GM23338 (cell line): ENCODE measurements at regions not wholly inside any gene's neighbourhood (a gene's known extent, or its start where the extent isn't known, plus 50 kb on each side); places are given as distances from the start of the nearest gene placed in this dataset.
A peak's percentile ranks its signal among the peaks of the same experiment; 100 is the strongest.

Source experiments
- ATAC-seq: fragments of 200-7000 bp; cut with Tn5 transposase; 3 replicates; pipeline ENCODE4 v1.9.1; 2020
- DNase-seq: peaks from one replicate; pipeline ENCODE4 v3.0.0-alpha.2; 2015; ENCODE audit warnings: low spot score
- H2AFZ ChIP-seq: fragments of 200-600 bp; sonication (generic); 2 replicates; pipeline ENCODE4 v1.8.0; 2016; ENCODE audit warnings: antibody characterized with exemption, mild to moderate bottlenecking, moderate library complexity
- H3F3A ChIP-seq: fragments of 200-600 bp; sonication (generic); replicated peaks from 2 replicates; pipeline ENCODE4 v1.8.0; 2017; ENCODE audit warnings: antibody characterized with exemption, mixed run types, low read depth
- H3K27ac ChIP-seq: fragments of 200-600 bp; sonication (generic); 2 replicates; pipeline ENCODE4 v1.6.1; 2016; ENCODE audit warnings: low read depth
- H3K27me3 ChIP-seq: fragments of 200-600 bp; sonication (generic); 2 replicates; pipeline ENCODE4 v1.8.0; 2016; ENCODE audit warnings: mild to moderate bottlenecking, mixed run types, moderate library complexity; ENCODE audit not compliant: insufficient read depth
- H3K36me3 ChIP-seq: fragments of 200-600 bp; sonication (generic); 2 replicates; pipeline ENCODE4 v1.8.0; 2016; ENCODE audit warnings: mild to moderate bottlenecking; ENCODE audit not compliant: insufficient read depth
- H3K4me1 ChIP-seq: fragments of 200-600 bp; sonication (generic); 2 replicates; pipeline ENCODE4 v1.8.0; 2016; ENCODE audit warnings: mild to moderate bottlenecking, moderate library complexity; ENCODE audit not compliant: insufficient read depth
- H3K4me2 ChIP-seq: fragments of 200-600 bp; sonication (generic); 2 replicates; pipeline ENCODE4 v1.7.1; 2017; ENCODE audit warnings: mixed run types
- H3K4me3 ChIP-seq: fragments of 200-600 bp; sonication (generic); 2 replicates; pipeline ENCODE4 v1.6.1; 2016; ENCODE audit warnings: mixed run types
- H3K79me2 ChIP-seq: fragments of 200-600 bp; sonication (generic); replicated peaks from 2 replicates; pipeline ENCODE4 v1.8.0; 2017; ENCODE audit warnings: mild to moderate bottlenecking; ENCODE audit not compliant: insufficient read depth
- H3K9me2 ChIP-seq: fragments of 200-600 bp; sonication (generic); 2 replicates; pipeline ENCODE4 v1.8.0; 2017; ENCODE audit not compliant: insufficient read depth
- H4K20me1 ChIP-seq: fragments of 200-600 bp; sonication (generic); replicated peaks from 2 replicates; pipeline ENCODE4 v1.8.0; 2017; ENCODE audit warnings: mild to moderate bottlenecking; ENCODE audit not compliant: insufficient read depth
- H3K27ac Mint-ChIP-seq: 2 replicates; pipeline ENCODE4 v1.8.0; 2020; ENCODE audit warnings: inconsistent platforms, mild to moderate bottlenecking, moderate library complexity, mixed read lengths
- H3K27me3 Mint-ChIP-seq: 3 replicates; pipeline ENCODE4 v1.8.0; 2022; ENCODE audit warnings: low read depth, mild to moderate bottlenecking, moderate library complexity, mixed read lengths, inconsistent platforms; ENCODE audit not compliant: insufficient read depth, poor library complexity
- H3K36me3 Mint-ChIP-seq: 3 replicates; pipeline ENCODE4 v1.8.0; 2021; ENCODE audit warnings: low read depth, mild to moderate bottlenecking, inconsistent platforms, moderate library complexity, mixed read lengths
- H3K4me1 Mint-ChIP-seq: 3 replicates; pipeline ENCODE4 v1.8.0; 2020; ENCODE audit warnings: mild to moderate bottlenecking, inconsistent platforms, mixed read lengths
- H3K4me3 Mint-ChIP-seq: 3 replicates; pipeline ENCODE4 v1.8.0; 2021; ENCODE audit warnings: moderate library complexity, mild to moderate bottlenecking, inconsistent platforms, mixed read lengths
- H3K9me3 Mint-ChIP-seq: 3 replicates; pipeline ENCODE4 v1.8.0; 2020; ENCODE audit warnings: moderate library complexity, mild to moderate bottlenecking, inconsistent platforms, mixed read lengths
- CREB1 ChIP-seq: fragments of 250-450 bp; sonication (Bioruptor Pico); IDR thresholded peaks from 2 replicates; pipeline ENCODE4 v1.5.0; 2020; ENCODE audit warnings: low read depth, mild to moderate bottlenecking, moderate library complexity
- EZH2 ChIP-seq: fragments of 200-600 bp; sonication (generic); IDR thresholded peaks from one replicate; pipeline ENCODE4 v1.8.0; 2017; ENCODE audit warnings: antibody characterized with exemption, mild to moderate bottlenecking, low read depth; ENCODE audit not compliant: unreplicated experiment
- EZH2phosphoT487 ChIP-seq: fragments of 200-600 bp; sonication (generic); IDR thresholded peaks from one replicate; pipeline ENCODE4 v1.8.1; 2018; ENCODE audit warnings: antibody characterized with exemption; ENCODE audit not compliant: unreplicated experiment
- JUNB ChIP-seq: IDR thresholded peaks from one replicate; pipeline ENCODE4 v1.6.1; 2016; ENCODE audit warnings: antibody characterized with exemption; ENCODE audit not compliant: unreplicated experiment
- NANOG ChIP-seq: IDR thresholded peaks from 2 replicates; pipeline ENCODE4 v1.6.1; 2016; ENCODE audit warnings: antibody characterized with exemption, borderline replicate concordance
- POLR2AphosphoS5 ChIP-seq: IDR thresholded peaks from 2 replicates; pipeline ENCODE4 v1.6.1; 2016; ENCODE audit warnings: antibody characterized with exemption, low read depth
- REST ChIP-seq: IDR thresholded peaks from one replicate; pipeline ENCODE4 v1.6.1; 2018; ENCODE audit warnings: antibody characterized with exemption; ENCODE audit not compliant: unreplicated experiment
- STAT1 ChIP-seq: IDR thresholded peaks from one replicate; pipeline ENCODE4 v1.6.1; 2016; ENCODE audit warnings: antibody characterized with exemption; ENCODE audit not compliant: unreplicated experiment
- ZNF114 ChIP-seq: fragments of 250-450 bp; sonication (Bioruptor Pico); IDR thresholded peaks from 2 replicates; pipeline ENCODE4 v1.5.0; 2020; ENCODE audit warnings: mild to moderate bottlenecking, moderate library complexity
- ZNF331 ChIP-seq: fragments of 250-450 bp; sonication (Bioruptor Pico); IDR thresholded peaks from 2 replicates; pipeline ENCODE4 v1.5.0; 2020; ENCODE audit warnings: low read depth, mild to moderate bottlenecking, moderate library complexity
- TF ChIP-seq, protein P1 (sequence below): fragments of 250-450 bp; sonication (Bioruptor Pico); IDR thresholded peaks from 2 replicates; pipeline ENCODE4 v1.5.0; 2020; ENCODE audit warnings: mild to moderate bottlenecking, moderate library complexity
- TF ChIP-seq, protein P2 (sequence below), 2 experiments: fragments of 200-600 bp in 1 of 2; sonication (generic) in 1 of 2; conservative IDR thresholded peaks; 2 replicates each; pipeline versions ENCODE4 v1.5.1 to v1.6.1; 2016 to 2017; ENCODE audit warnings: antibody characterized with exemption in 2 of 2, low read depth in 2 of 2, mild to moderate bottlenecking in 2 of 2, moderate library complexity in 1 of 2
- TF ChIP-seq, protein P3 (sequence below): IDR thresholded peaks from 2 replicates; pipeline ENCODE4 v1.6.1; 2016; ENCODE audit warnings: antibody characterized with exemption

DNA sequence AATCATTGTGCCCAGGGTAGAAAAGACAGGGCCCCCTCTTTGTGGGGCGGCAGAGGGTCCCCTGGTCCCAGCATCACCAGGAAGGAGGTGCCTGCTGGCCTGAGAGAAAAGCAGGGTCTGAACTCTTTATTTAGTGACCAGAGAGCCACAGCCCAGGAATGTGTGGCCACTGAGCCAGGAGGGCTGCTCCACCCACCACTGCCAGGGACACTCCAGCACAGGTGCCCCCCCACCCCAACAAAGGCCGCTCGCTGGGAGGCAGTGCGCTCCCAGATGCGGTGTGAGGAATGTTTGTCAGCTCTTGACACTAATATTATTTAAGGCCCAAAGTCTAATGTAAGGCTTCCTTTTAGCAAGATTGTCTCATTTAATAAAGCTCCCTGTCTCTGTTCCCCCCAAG, 59.6 kb upstream of the ZMIZ1 start:
- no peaks in the 10 kb centered on the region for H3K9me2 ChIP-seq
- Mint-ChIP-seq H3K36me3 (no peaks in the 10 kb centered on the region), H3K27ac (no peak overlapping the region), H3K4me3 (no peak overlapping the region), H3K4me1 (peaks cover 7% of the 10 kb centered on the region; the same call in 1 of the 3 replicates), H3K27me3 (peaks cover 10% of the 10 kb centered on the region), H3K9me3 (no peaks in the 10 kb centered on the region)
- H3K79me2 ChIP-seq, result no peaks in the 10 kb centered on the region
- no peaks in the 10 kb centered on the region for H4K20me1 ChIP-seq
- TF ChIP-seq, protein P1, sequence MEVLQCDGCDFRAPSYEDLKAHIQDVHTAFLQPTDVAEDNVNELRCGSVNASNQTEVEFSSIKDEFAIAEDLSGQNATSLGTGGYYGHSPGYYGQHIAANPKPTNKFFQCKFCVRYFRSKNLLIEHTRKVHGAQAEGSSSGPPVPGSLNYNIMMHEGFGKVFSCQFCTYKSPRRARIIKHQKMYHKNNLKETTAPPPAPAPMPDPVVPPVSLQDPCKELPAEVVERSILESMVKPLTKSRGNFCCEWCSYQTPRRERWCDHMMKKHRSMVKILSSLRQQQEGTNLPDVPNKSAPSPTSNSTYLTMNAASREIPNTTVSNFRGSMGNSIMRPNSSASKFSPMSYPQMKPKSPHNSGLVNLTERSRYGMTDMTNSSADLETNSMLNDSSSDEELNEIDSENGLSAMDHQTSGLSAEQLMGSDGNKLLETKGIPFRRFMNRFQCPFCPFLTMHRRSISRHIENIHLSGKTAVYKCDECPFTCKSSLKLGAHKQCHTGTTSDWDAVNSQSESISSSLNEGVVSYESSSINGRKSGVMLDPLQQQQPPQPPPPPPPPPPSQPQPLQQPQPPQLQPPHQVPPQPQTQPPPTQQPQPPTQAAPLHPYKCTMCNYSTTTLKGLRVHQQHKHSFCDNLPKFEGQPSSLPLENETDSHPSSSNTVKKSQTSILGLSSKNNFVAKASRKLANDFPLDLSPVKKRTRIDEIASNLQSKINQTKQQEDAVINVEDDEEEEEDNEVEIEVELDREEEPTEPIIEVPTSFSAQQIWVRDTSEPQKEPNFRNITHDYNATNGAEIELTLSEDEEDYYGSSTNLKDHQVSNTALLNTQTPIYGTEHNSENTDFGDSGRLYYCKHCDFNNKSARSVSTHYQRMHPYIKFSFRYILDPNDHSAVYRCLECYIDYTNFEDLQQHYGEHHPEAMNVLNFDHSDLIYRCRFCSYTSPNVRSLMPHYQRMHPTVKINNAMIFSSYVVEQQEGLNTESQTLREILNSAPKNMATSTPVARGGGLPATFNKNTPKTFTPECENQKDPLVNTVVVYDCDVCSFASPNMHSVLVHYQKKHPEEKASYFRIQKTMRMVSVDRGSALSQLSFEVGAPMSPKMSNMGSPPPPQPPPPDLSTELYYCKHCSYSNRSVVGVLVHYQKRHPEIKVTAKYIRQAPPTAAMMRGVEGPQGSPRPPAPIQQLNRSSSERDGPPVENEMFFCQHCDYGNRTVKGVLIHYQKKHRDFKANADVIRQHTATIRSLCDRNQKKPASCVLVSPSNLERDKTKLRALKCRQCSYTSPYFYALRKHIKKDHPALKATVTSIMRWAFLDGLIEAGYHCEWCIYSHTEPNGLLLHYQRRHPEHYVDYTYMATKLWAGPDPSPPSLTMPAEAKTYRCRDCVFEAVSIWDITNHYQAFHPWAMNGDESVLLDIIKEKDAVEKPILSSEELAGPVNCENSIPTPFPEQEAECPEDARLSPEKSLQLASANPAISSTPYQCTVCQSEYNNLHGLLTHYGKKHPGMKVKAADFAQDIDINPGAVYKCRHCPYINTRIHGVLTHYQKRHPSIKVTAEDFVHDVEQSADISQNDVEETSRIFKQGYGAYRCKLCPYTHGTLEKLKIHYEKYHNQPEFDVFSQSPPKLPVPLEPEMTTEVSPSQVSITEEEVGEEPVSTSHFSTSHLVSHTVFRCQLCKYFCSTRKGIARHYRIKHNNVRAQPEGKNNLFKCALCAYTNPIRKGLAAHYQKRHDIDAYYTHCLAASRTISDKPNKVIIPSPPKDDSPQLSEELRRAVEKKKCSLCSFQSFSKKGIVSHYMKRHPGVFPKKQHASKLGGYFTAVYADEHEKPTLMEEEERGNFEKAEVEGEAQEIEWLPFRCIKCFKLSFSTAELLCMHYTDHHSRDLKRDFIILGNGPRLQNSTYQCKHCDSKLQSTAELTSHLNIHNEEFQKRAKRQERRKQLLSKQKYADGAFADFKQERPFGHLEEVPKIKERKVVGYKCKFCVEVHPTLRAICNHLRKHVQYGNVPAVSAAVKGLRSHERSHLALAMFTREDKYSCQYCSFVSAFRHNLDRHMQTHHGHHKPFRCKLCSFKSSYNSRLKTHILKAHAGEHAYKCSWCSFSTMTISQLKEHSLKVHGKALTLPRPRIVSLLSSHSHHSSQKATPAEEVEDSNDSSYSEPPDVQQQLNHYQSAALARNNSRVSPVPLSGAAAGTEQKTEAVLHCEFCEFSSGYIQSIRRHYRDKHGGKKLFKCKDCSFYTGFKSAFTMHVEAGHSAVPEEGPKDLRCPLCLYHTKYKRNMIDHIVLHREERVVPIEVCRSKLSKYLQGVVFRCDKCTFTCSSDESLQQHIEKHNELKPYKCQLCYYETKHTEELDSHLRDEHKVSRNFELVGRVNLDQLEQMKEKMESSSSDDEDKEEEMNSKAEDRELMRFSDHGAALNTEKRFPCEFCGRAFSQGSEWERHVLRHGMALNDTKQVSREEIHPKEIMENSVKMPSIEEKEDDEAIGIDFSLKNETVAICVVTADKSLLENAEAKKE (CRISPR knock-in tag), result no peak
- no peak for TF ChIP-seq STAT1
- TF ChIP-seq EZH2, result no peak
- no peak for TF ChIP-seq POLR2AphosphoS5
- no peak for TF ChIP-seq REST
- TF ChIP-seq, protein P2, sequence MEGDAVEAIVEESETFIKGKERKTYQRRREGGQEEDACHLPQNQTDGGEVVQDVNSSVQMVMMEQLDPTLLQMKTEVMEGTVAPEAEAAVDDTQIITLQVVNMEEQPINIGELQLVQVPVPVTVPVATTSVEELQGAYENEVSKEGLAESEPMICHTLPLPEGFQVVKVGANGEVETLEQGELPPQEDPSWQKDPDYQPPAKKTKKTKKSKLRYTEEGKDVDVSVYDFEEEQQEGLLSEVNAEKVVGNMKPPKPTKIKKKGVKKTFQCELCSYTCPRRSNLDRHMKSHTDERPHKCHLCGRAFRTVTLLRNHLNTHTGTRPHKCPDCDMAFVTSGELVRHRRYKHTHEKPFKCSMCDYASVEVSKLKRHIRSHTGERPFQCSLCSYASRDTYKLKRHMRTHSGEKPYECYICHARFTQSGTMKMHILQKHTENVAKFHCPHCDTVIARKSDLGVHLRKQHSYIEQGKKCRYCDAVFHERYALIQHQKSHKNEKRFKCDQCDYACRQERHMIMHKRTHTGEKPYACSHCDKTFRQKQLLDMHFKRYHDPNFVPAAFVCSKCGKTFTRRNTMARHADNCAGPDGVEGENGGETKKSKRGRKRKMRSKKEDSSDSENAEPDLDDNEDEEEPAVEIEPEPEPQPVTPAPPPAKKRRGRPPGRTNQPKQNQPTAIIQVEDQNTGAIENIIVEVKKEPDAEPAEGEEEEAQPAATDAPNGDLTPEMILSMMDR (conservative IDR thresholded peaks at IDR 0.05; ENCODE audit: low read depth in 2 of 2), result no peak
- no peak for TF ChIP-seq NANOG
- TF ChIP-seq CREB1 (CRISPR knock-in tag), result no peak
- no peak for TF ChIP-seq EZH2phosphoT487
- no peak for TF ChIP-seq JUNB
- no peak for TF ChIP-seq ZNF114 (CRISPR knock-in tag)
- TF ChIP-seq, protein P3, sequence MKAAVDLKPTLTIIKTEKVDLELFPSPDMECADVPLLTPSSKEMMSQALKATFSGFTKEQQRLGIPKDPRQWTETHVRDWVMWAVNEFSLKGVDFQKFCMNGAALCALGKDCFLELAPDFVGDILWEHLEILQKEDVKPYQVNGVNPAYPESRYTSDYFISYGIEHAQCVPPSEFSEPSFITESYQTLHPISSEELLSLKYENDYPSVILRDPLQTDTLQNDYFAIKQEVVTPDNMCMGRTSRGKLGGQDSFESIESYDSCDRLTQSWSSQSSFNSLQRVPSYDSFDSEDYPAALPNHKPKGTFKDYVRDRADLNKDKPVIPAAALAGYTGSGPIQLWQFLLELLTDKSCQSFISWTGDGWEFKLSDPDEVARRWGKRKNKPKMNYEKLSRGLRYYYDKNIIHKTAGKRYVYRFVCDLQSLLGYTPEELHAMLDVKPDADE, result no peak
- TF ChIP-seq ZNF331, result no peak
- H2AFZ ChIP-seq, result no peak overlapping the region
- no peak overlapping the region for H3K4me2 ChIP-seq
- no peak for DNase-seq
- no peaks in the 10 kb centered on the region for H3K36me3 ChIP-seq
- H3K27me3 ChIP-seq, result no peaks in the 10 kb centered on the region
- H3K4me3 ChIP-seq, result no peak overlapping the region
- H3F3A ChIP-seq, result no peaks in the 10 kb centered on the region
- no peak overlapping the region for H3K27ac ChIP-seq
- no peaks in the 10 kb centered on the region for H3K4me1 ChIP-seq
- ATAC-seq, result peak; percentile 20; the same call in 2 of the 3 replicates
